ENCODE measurements at regions not wholly inside any gene's neighbourhood (a gene's known extent, or its start where the extent isn't known, plus 50 kb on each side); places are given as distances from the start of the nearest gene placed in this dataset.

DNA sequence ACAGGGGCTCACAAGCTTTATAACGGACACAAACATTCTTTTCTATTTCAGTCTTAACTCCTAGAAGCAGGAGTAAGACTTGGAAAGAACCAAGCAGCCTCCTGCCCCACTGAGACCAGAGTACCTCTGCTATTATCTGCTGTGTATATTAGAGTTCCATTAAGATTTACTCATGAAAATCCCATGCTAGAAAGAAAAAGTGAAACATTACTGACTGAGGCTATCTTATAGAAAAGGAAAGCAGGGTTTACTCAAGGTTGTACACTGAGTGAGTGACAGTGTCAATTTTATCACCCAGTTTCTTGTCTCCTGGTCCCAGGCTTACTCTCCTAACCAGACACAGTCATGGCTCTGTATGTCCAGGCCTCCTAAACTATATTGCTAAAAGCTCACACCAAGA is 97.9 kb upstream of the SOX2 start:
- Histone ChIP-seq H3K4me2 (ENCODE audit: insufficient read depth, low read length) (no peak overlapping the region), H3K9ac (ENCODE audit: low read depth, low read length) (no peak overlapping the region), H3K27ac (ENCODE audit: low read length) (no peak overlapping the region), H3K9me3 (ENCODE audit: insufficient read depth, low read length, severe bottlenecking) (no peaks in the 10 kb centered on the region), H3K36me3 (ENCODE audit: insufficient read depth, low read length) (no peaks in the 10 kb centered on the region), H3K4me3 (ENCODE audit: low read depth in 1 of 2, low read length in 2 of 2) (no peak overlapping the region), H4K20me1 (ENCODE audit: insufficient read depth, low read length) (no peaks in the 10 kb centered on the region), H3K27me3 (ENCODE audit: insufficient read depth, low read length, poor library complexity) (no peaks in the 10 kb centered on the region), H2AFZ (ENCODE audit: low read depth, low read length) (no peak overlapping the region), H3K79me2 (ENCODE audit: insufficient read depth, low read length) (no peaks in the 10 kb centered on the region), H3K4me1 (ENCODE audit: insufficient read depth, low read length) (no peaks in the 10 kb centered on the region)
- ATAC-seq (ENCODE audit: insufficient read depth, low read depth) (no peak), DNase-seq (no peak)
- TF ChIP-seq, protein P1, sequence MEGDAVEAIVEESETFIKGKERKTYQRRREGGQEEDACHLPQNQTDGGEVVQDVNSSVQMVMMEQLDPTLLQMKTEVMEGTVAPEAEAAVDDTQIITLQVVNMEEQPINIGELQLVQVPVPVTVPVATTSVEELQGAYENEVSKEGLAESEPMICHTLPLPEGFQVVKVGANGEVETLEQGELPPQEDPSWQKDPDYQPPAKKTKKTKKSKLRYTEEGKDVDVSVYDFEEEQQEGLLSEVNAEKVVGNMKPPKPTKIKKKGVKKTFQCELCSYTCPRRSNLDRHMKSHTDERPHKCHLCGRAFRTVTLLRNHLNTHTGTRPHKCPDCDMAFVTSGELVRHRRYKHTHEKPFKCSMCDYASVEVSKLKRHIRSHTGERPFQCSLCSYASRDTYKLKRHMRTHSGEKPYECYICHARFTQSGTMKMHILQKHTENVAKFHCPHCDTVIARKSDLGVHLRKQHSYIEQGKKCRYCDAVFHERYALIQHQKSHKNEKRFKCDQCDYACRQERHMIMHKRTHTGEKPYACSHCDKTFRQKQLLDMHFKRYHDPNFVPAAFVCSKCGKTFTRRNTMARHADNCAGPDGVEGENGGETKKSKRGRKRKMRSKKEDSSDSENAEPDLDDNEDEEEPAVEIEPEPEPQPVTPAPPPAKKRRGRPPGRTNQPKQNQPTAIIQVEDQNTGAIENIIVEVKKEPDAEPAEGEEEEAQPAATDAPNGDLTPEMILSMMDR (IDR thresholded peaks at IDR 0.05; ENCODE audit: borderline replicate concordance, extremely low read depth, low read length, poor library complexity, severe bottlenecking): no peak
- TF ChIP-seq EZH2 (IDR thresholded peaks at IDR 0.05; ENCODE audit: borderline replicate concordance, low read depth, low read length, severe bottlenecking): no peak

- no peak overlapping the region for H3K9ac ChIP-seq (ENCODE audit: low read depth, low read length)
- TF ChIP-seq, protein P1 (IDR thresholded peaks at IDR 0.05; ENCODE audit: borderline replicate concordance, extremely low read depth, low read length, poor library complexity, severe bottlenecking): no peak
- no peak for TF ChIP-seq EZH2 (IDR thresholded peaks at IDR 0.05; ENCODE audit: borderline replicate concordance, low read depth, low read length, severe bottlenecking)
- no peaks in the 10 kb centered on the region for H3K9me3 ChIP-seq (ENCODE audit: insufficient read depth, low read length, severe bottlenecking)
- DNase-seq (no peak), ATAC-seq (ENCODE audit: insufficient read depth, low read depth) (no peak)
- no peaks in the 10 kb centered on the region for H3K27me3 ChIP-seq (ENCODE audit: insufficient read depth, low read length, poor library complexity)
- no peak overlapping the region for H3K4me3 ChIP-seq (ENCODE audit: low read depth in 1 of 2, low read length in 2 of 2)
- no peak overlapping the region for H3K4me2 ChIP-seq (ENCODE audit: insufficient read depth, low read length)
- H3K36me3 ChIP-seq (ENCODE audit: insufficient read depth, low read length): no peaks in the 10 kb centered on the region
- H3K27ac ChIP-seq (ENCODE audit: low read length): no peak overlapping the region
- no peak overlapping the region for H2AFZ ChIP-seq (ENCODE audit: low read depth, low read length)
- no peaks in the 10 kb centered on the region for H4K20me1 ChIP-seq (ENCODE audit: insufficient read depth, low read length)
- no peaks in the 10 kb centered on the region for H3K4me1 ChIP-seq (ENCODE audit: insufficient read depth, low read length)
- H3K79me2 ChIP-seq (ENCODE audit: insufficient read depth, low read length): no peaks in the 10 kb centered on the region
Measured at GRCh38 chr3:181613191-181613590, 98.5 kb upstream of the SOX2 start.

DNA sequence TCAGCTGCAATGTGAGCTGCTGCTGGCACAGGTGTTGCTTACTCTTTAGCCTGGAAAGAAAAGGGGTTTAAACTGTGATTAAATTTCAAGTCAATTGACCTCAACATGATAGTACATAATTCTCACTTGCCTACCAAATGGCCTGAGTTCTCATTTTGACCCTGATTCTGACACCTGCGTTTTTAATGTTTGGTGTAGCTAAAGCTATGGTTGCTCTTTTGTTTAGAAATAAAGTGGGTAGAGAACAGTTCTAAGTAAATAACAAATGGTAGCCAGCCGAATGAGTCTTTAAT is 100.8 kb upstream of the SOX2 start:
- no peak for DNase-seq

More for the DNA sequence above, 100.8 kb upstream of the SOX2 start:
- Histone ChIP-seq H3K9me3 (ENCODE audit: insufficient read depth, low read length, severe bottlenecking) (no peaks in the 10 kb centered on the region), H3K79me2 (ENCODE audit: insufficient read depth, low read length) (no peaks in the 10 kb centered on the region), H3K27ac (ENCODE audit: low read length) (no peak overlapping the region), H3K4me3 (ENCODE audit: low read depth in 1 of 2, low read length in 2 of 2) (no peak overlapping the region), H2AFZ (ENCODE audit: low read depth, low read length) (no peak overlapping the region), H3K4me1 (ENCODE audit: insufficient read depth, low read length) (no peaks in the 10 kb centered on the region), H4K20me1 (ENCODE audit: insufficient read depth, low read length) (no peaks in the 10 kb centered on the region), H3K9ac (ENCODE audit: low read depth, low read length) (no peak overlapping the region), H3K27me3 (ENCODE audit: insufficient read depth, low read length, poor library complexity) (no peaks in the 10 kb centered on the region), H3K4me2 (ENCODE audit: insufficient read depth, low read length) (no peak overlapping the region), H3K36me3 (ENCODE audit: insufficient read depth, low read length) (no peaks in the 10 kb centered on the region)
- ATAC-seq (ENCODE audit: insufficient read depth, low read depth): no peak
- no peak for TF ChIP-seq EZH2 (IDR thresholded peaks at IDR 0.05; ENCODE audit: borderline replicate concordance, low read depth, low read length, severe bottlenecking)
- TF ChIP-seq, protein P1 (IDR thresholded peaks at IDR 0.05; ENCODE audit: borderline replicate concordance, extremely low read depth, low read length, poor library complexity, severe bottlenecking): no peak
